Limb (tissue), 2 donors: ENCODE measurements at regions not wholly inside any gene's neighbourhood (a gene's known extent, or its start where the extent isn't known, plus 50 kb on each side); places are given as distances from the start of the nearest gene placed in this dataset.
"Not testable (repeated sequence)": the region's sequence is repeated elsewhere in the genome, so short reads cannot be mapped to it uniquely, and the experiment has no call there.

Experiments used
- DNase-seq, 2 donors: peaks; one replicate each; pipeline ENCODE4 v3.0.0-alpha.2; 2016; ENCODE audit errors: extremely low spot score in 2 of 2

DNA sequence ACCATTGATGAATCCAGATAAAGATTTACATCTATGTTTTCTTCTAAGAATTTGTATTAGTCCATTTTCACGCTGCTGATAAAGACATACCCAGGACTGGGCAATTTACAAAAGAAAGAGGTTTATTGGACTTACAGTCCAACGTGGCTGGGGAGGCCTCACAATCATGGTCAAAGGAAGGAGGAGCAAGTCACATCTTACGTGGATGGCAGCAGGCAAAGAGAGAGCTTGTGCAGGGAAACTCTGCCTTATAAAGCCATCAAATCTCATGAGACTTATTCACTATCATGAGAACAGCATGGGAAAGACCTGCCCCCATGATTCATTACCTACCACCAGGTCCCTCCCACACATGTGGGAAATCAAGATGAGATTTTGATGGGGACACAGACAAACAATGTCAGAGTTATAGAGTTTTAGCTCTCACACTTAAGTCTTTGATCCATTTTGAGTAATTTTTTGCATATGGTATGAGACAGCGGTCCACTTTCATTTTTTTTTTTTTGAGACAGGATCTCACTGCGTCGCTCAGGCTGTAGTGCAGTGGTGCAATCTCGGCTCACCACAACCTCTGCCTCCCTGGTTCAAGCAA, 53.5 kb upstream of the JADE2 start:
- DNase-seq: not testable (repeated sequence)

DNA sequence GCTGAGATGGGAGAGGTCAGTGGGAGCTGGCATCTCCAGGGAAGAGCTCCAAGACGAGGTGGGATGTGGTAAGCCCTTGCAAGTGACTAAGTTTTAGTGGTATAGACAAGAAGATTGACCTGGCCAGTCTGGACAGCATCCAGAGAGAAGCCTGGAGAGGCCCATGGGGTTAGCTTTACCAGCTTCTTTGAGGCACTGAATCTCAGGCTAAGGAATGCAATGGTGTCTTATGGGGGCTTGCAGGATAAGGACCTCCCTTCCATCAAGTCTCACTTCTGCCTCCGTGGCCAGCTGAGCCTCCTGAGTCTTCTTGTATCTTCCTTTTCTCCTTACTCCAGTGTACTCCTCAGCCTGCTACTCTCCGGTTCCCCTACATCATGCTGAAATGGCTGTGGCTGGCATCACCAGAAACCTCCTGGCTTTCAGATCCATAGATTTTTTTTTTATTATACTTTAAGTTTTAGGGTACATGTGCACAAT, 56.5 kb upstream of the JADE2 start:
- DNase-seq: no peak

DNA sequence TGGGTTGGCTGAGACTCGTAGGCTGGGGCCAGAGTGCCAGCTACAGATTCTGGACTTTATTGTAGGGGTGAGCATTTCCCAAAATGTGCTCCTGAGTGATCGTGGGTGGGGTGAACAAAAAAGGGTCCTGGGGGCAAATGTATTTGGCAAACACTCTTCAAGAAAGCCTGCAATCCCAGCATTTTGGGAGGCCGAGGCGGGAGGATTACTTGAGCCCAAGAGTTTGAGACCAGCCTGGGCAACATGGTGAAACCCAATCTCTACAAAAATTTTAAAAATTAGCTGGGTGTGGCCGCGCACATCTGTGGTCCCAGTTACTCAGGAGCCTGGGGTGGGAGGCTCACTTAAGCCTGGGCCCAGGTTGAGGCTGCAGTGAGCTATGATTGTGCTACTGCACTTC, 55.5 kb upstream of the CDKN2AIPNL start:
- no peak for DNase-seq

DNA sequence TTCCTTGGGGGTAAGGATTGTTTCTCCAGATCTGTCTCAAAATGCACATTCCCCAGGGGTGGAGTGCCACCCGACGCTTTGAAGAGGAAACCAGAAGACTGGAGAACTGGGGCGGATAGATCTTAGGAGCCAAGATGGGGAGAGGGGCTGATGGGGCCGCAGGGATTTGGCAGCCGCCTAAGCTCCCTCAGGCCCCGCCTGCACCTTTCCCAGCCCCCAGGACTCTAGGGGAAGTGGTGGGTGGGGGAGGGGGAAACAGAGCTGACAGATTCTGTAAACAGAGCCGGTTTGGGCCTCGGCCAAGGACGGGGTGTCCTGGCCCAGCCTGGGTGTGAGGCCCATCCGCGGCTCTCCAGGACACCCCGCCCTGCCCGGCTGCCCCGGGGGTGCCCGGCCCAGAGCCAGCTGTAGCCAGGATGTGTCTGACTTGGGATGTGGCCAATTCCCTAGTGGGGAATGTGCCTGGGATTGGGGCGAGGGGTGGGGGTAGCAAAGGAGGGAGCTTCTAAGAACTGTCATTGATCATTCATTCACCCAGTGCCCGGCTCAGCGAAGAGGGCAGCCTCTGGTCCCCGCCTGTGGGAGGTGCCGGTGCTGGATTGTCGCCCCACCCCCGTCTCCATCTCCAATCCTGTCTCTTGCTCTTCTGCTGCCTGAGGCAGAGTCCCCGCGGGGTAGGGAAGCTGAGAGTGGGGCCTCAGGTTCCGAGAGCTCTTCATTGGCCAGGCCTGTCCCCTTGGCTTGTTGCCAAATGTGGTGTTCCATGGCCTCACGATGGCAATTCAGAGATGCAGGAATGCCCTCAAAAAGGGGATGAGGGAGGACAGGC, 54.8 kb upstream of the CDKN2AIPNL start:
- peak; percentile 25 to 78 for DNase-seq

DNA sequence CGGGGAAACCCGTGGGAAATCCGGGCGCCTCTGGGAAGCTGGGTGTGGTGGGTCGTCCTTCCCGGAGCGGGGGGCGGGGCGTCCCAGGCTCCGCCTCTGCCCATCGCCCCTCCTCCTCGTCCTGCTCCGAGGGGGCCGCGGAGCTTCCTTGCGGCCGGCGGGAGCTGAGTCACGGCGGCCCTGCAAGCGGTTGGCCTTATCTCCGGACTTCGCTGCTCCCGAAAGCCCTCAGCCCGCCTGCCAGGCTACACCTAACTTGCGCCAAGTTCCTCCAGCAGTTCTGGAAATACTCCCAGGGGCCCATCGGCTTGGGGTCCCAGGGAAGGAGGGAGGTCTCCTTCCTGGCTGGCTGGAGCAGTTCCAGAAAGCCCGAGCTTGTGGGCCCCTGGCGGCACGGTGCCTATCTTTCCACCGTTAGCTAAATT, 54.1 kb upstream of the CDKN2AIPNL start:
- DNase-seq: peak; percentile 38 to 76

DNA sequence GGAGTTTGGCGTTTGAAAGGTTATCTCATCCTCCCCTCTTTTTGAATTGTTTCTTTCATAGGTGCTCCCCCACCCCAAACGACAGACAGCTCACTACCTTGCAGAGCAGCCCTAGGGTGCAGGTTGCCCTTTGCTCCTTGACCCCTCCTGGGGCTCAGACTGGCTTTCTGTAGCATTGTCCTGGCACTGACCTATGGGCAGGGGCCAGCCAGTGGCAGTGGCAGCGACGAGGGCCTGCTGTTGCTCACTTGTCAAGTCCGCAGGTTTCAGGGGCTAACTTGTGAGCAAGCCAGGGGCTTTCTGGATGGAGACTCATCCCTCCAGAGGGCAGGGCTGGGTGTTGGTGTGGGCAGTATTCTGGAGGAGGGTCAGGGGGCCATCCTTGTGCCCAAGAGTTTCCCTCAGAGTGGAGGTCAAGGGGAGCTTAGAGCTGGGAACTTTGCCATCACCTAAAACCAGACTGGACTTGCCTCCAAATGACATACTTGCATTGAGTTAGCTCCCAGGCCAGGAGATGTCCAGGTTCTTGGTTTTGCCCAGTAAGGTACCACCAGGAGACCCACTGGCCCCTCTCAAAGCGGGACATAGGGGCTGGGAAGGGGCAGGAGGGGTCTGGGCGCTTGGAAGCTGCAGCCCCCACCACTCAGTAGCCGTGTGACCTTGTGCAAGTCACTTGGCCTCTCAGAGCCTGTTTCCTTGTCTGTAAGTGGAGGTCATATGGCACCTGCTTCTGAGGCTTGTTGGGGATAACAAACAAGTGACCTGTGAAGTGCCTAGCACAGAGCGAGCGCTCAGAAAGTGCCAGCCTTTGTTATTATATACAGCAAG, 53.5 kb upstream of the CDKN2AIPNL start:
- DNase-seq: no peak

DNA sequence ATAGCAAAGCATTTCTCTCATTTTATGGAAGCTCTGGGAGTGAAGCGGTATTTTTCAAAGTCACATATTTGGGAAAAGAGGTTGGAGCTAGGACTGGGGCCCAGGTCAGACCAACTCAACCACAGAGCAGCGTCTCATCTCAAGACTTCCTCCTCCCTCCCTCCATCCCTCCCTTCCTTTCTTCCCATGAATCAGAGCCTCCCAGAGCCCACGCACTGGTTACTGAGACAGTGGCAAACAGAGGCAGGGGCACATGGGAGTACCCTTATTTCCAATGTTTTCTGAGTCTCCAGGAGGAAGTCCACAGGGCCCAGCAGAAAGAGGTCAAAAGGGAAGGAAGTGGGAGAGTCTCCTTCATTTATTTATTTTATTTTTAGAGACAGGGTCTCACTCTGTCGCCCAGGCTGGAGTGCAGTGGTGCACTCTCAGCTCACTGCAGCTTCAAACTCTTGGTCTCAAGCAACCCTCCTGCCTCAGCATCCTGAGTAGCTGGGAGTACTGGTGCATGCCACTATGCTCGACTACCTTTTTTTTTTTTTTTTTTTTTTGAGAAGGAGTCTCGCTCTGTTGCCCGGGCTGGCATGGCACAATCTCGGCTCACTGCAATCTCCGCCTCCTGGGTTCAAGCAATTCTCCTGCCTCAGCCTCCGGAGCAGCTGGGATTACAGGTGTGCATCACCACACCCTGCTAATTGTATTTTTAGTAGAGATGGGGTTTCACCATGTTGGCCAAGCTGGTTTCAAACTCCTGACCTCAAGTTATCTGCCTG, 52.5 kb upstream of the CDKN2AIPNL start:
- no peak for DNase-seq

DNA sequence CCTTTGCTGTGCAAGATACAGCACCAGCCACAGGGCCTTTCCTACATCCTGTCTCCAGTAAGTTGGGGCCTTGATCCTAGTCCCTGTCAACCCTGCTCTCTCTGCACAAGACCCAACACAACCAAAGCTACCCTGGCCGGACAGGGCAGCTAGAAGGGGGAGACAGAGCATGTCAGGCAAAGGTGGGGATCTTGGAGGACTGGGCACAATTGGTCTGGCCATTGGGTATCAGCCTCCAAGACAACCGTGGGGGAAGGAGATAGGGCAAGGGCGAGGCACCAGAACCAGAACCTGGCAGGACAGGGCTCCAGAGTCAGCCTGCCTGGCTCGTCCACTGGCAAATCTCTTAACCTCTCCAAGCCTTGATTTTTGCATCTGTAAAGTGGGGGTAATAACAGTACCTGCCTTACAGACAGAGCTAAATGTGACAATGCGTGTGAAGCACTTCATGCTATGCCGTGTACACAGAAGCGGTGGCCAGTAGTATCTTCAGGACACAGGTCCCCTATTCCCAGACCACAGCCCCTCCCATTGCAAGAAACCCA, 51.6 kb upstream of the CDKN2AIPNL start:
- no peak for DNase-seq

DNA sequence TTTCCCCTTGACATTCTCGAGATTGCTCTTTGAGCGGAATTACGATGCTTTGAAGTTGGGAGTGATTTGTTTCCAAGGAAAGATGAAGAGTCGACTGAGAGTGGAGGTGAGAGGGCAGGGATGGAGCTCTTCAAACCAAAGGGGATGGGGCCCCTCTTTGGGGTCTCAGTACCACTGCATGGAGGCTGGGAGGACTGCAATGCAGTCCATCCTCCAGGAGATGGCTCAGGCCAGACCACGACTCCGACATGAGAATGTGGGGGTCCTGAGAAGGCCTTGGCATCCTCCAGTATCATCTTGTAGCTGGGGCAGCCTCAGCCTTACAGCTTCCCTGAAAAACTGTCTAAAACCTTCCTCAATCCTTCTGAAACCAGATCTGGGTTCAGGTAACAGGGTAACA, 51.1 kb upstream of the CDKN2AIPNL start:
- DNase-seq: no peak

DNA sequence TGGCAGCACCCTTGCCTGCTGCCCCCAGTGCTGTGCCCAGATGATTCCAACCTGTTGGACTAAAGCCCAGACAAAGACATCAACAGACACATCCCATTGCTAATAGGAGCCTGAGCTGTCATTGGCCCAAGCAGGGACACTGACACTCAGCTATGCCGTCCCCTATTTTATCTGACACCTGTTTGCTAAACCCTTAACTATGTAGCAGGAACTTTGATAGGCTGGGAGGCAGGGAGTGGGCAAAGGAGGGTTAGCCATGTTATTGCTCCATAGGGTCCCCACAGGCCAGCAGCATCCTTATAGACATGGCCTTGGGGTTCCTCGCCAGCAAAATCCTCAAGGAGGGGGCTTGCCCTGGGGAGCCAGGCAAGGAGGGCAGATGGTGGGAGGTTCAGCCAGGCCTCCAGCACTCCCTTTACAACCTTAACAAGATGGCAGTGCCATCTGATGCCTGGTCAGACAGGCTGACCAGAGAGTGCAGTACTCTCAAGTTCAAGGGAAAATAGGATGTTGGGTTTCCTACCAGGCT, 50.4 kb upstream of the CDKN2AIPNL start:
- DNase-seq: no peak
